ENCODE measurements at regions not wholly inside any gene's neighbourhood (a gene's known extent, or its start where the extent isn't known, plus 50 kb on each side); places are given as distances from the start of the nearest gene placed in this dataset.

DNA sequence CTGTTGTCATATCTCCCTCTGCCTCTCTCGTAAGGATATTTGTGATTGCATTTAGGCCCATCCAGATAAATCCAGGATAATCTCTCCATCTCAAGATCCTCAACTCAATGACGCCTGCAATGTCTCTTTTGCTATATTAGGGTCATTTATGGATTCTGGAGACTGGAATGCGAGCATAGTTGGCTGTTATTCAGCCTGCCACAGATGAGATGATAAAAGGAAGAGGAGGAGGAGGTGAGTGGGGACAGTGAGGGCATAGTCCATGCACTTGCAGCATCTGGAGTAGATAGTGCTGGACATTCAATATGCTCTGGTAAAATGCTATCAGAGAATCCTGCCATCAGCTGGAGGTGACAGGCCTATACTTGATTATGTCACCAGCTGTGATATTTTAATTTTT is 131.6 kb upstream of the CACNA1E start (continued):
- TF ChIP-seq, protein P1, sequence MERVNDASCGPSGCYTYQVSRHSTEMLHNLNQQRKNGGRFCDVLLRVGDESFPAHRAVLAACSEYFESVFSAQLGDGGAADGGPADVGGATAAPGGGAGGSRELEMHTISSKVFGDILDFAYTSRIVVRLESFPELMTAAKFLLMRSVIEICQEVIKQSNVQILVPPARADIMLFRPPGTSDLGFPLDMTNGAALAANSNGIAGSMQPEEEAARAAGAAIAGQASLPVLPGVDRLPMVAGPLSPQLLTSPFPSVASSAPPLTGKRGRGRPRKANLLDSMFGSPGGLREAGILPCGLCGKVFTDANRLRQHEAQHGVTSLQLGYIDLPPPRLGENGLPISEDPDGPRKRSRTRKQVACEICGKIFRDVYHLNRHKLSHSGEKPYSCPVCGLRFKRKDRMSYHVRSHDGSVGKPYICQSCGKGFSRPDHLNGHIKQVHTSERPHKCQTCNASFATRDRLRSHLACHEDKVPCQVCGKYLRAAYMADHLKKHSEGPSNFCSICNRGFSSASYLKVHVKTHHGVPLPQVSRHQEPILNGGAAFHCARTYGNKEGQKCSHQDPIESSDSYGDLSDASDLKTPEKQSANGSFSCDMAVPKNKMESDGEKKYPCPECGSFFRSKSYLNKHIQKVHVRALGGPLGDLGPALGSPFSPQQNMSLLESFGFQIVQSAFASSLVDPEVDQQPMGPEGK (tag by site-specific recombination; IDR thresholded peaks at IDR 0.05), result no peak
- TF ChIP-seq ZNF530 (tag by site-specific recombination; IDR thresholded peaks at IDR 0.05; ENCODE audit: low read depth), result no peak

DNA sequence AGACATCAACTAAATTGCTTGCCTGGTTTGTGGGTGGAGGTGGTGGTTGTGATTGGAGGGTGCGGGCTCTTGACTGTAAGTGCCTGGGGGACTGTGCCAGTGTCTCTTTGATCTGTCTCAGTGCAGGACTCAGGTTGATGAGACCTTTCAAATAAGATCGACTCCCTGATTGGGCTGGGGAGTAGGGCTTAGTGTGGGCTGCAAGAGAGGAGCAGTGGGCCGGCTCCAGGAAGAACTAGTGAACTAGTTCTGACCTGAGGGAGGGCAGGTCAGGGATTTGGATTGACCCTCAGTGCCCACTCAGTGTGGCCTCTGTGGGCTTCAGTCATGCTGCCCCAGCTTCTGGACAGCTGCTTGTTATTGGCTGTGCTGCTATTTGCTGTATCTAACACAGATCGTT is 130.6 kb upstream of the CACNA1E start:
- Histone ChIP-seq H3K27ac (ENCODE audit: extremely low read depth, low read depth, low read length) (no peak overlapping the region), H3K4me3 (ENCODE audit: low read depth, low read length) (no peak overlapping the region), H3K9me3 (ENCODE audit: control insufficient read depth, insufficient read depth, low read depth, low read length) (no peaks in the 10 kb centered on the region), H3K4me1 (ENCODE audit: control insufficient read depth, insufficient read depth, low read length) (no peaks in the 10 kb centered on the region), H3K36me3 (ENCODE audit: control insufficient read depth in 2 of 2, insufficient read depth in 1 of 2, low read length in 2 of 2) (no peaks in the 10 kb centered on the region)
- ChIA-PET POLR2A (no interaction called here), CTCF (interaction anchor here (0.6 kb wide), 1 partner anchor 1074 kb away, joined by 3 read pairs; no protein-coding TSS in a partner anchor)
- TF ChIP-seq ZSCAN23 (tag by site-specific recombination; IDR thresholded peaks at IDR 0.05), result no peak
- no peak for TF ChIP-seq HOXA7 (CRISPR knock-in tag; IDR thresholded peaks at IDR 0.05; ENCODE audit: borderline replicate concordance)
- no peak for TF ChIP-seq GLIS1 (tag by site-specific recombination; IDR thresholded peaks at IDR 0.05)
- TF ChIP-seq, protein P2, sequence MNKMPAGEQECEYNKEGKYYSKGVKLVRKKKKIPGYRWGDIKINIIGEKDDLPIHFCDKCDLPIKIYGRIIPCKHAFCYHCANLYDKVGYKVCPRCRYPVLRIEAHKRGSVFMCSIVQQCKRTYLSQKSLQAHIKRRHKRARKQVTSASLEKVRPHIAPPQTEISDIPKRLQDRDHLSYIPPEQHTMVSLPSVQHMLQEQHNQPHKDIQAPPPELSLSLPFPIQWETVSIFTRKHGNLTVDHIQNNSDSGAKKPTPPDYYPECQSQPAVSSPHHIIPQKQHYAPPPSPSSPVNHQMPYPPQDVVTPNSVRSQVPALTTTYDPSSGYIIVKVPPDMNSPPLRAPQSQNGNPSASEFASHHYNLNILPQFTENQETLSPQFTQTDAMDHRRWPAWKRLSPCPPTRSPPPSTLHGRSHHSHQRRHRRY (tag by site-specific recombination; IDR thresholded peaks at IDR 0.05), result no peak
- TF ChIP-seq PRDM10 (tag by site-specific recombination; IDR thresholded peaks at IDR 0.05), result no peak
- TF ChIP-seq ZNF423 (tag by site-specific recombination; IDR thresholded peaks at IDR 0.05), result no peak
- no peak for TF ChIP-seq ZNF747 (tag by site-specific recombination; IDR thresholded peaks at IDR 0.05)
- TF ChIP-seq ZFP69B (tag by site-specific recombination; IDR thresholded peaks at IDR 0.05), result no peak
- no peak for TF ChIP-seq MEIS1 (CRISPR knock-in tag; IDR thresholded peaks at IDR 0.05; ENCODE audit: borderline replicate concordance)
- TF ChIP-seq, protein P3, sequence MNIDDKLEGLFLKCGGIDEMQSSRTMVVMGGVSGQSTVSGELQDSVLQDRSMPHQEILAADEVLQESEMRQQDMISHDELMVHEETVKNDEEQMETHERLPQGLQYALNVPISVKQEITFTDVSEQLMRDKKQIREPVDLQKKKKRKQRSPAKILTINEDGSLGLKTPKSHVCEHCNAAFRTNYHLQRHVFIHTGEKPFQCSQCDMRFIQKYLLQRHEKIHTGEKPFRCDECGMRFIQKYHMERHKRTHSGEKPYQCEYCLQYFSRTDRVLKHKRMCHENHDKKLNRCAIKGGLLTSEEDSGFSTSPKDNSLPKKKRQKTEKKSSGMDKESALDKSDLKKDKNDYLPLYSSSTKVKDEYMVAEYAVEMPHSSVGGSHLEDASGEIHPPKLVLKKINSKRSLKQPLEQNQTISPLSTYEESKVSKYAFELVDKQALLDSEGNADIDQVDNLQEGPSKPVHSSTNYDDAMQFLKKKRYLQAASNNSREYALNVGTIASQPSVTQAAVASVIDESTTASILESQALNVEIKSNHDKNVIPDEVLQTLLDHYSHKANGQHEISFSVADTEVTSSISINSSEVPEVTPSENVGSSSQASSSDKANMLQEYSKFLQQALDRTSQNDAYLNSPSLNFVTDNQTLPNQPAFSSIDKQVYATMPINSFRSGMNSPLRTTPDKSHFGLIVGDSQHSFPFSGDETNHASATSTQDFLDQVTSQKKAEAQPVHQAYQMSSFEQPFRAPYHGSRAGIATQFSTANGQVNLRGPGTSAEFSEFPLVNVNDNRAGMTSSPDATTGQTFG (tag by site-specific recombination; IDR thresholded peaks at IDR 0.05; ENCODE audit: borderline replicate concordance), result no peak
- TF ChIP-seq ZNF843 (tag by site-specific recombination; IDR thresholded peaks at IDR 0.05), result no peak
- no peak for TF ChIP-seq ZNF214 (tag by site-specific recombination; IDR thresholded peaks at IDR 0.05; ENCODE audit: borderline replicate concordance)
- TF ChIP-seq, protein P4, sequence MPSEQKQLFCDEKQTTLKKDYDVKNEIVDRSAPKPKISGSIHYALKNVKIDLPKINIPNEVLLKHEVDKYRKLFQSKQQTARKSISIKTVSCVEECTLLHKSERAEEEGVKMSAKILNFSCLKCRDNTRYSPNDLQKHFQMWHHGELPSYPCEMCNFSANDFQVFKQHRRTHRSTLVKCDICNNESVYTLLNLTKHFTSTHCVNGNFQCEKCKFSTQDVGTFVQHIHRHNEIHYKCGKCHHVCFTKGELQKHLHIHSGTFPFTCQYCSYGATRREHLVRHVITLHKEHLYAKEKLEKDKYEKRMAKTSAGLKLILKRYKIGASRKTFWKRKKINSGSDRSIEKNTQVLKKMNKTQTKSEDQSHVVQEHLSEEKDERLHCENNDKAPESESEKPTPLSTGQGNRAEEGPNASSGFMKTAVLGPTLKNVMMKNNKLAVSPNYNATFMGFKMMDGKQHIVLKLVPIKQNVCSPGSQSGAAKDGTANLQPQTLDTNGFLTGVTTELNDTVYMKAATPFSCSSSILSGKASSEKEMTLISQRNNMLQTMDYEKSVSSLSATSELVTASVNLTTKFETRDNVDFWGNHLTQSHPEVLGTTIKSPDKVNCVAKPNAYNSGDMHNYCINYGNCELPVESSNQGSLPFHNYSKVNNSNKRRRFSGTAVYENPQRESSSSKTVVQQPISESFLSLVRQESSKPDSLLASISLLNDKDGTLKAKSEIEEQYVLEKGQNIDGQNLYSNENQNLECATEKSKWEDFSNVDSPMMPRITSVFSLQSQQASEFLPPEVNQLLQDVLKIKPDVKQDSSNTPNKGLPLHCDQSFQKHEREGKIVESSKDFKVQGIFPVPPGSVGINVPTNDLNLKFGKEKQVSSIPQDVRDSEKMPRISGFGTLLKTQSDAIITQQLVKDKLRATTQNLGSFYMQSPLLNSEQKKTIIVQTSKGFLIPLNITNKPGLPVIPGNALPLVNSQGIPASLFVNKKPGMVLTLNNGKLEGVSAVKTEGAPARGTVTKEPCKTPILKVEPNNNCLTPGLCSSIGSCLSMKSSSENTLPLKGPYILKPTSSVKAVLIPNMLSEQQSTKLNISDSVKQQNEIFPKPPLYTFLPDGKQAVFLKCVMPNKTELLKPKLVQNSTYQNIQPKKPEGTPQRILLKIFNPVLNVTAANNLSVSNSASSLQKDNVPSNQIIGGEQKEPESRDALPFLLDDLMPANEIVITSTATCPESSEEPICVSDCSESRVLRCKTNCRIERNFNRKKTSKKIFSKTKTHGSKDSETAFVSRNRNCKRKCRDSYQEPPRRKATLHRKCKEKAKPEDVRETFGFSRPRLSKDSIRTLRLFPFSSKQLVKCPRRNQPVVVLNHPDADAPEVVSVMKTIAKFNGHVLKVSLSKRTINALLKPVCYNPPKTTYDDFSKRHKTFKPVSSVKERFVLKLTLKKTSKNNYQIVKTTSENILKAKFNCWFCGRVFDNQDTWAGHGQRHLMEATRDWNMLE (tag by site-specific recombination; conservative IDR thresholded peaks at IDR 0.05; ENCODE audit: low read depth), result no peak
